ENCODE measurements at regions not wholly inside any gene's neighbourhood (a gene's known extent, or its start where the extent isn't known, plus 50 kb on each side); places are given as distances from the start of the nearest gene placed in this dataset.

GRCh38 chr6:19713984-19714383 lies 123.2 kb upstream of the ID4 start:
- TF ChIP-seq EZH2 (IDR thresholded peaks at IDR 0.05; ENCODE audit: borderline replicate concordance, low read depth, low read length, severe bottlenecking) (no peak), CTCF (IDR thresholded peaks at IDR 0.05; ENCODE audit: borderline replicate concordance, extremely low read depth, low read length, poor library complexity, severe bottlenecking) (no peak)
